ENCODE measurements at regions not wholly inside any gene's neighbourhood (a gene's known extent, or its start where the extent isn't known, plus 50 kb on each side); places are given as distances from the start of the nearest gene placed in this dataset.

DNA sequence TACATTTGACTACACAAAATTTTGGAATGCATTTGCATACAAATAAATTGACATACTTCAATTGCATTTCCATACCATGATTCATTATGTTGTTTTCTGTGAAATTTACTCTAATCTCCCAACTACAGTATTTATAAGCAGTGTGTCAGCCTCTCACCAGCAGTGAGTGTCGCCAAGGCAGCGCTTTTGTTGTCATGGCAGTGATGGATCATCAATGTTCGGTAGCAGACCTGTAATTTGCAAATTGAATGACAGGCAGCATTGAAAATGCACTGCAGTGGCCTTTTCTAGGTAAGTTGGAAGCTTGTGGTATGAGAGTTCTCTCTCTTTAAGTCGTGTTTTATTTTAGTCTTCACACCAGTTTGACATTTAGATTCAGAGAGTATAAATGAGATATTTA, 534.1 kb downstream of the PCDH17 start:
- DNase-seq (ENCODE audit: insufficient read length, low spot score) (no peak), FAIRE-seq (no peak)
- TF ChIP-seq POU2F2 (IDR thresholded peaks at IDR 0.05; ENCODE audit: low read depth, low read length) = no peak
- TF ChIP-seq POLR2AphosphoS5 (IDR thresholded peaks at IDR 0.05; ENCODE audit: low read depth, low read length) = no peak
- no peak for TF ChIP-seq SPI1 (IDR thresholded peaks at IDR 0.05; ENCODE audit: low read depth, low read length)
- no peak for TF ChIP-seq TAF1 (IDR thresholded peaks at IDR 0.05; ENCODE audit: low read depth, low read length)
- TF ChIP-seq PAX5 (IDR thresholded peaks at IDR 0.05; ENCODE audit: insufficient read depth, low read length, severe bottlenecking) = no peak
- TF ChIP-seq POLR2A (IDR thresholded peaks at IDR 0.05; ENCODE audit: low read depth, low read length) = no peak

- FAIRE-seq = no peak
- no peak for DNase-seq (ENCODE audit: insufficient read length, low spot score)
- no peak for TF ChIP-seq POLR2A (IDR thresholded peaks at IDR 0.05; ENCODE audit: low read depth, low read length)
- TF ChIP-seq TAF1 (IDR thresholded peaks at IDR 0.05; ENCODE audit: low read depth, low read length) = no peak
- no peak for TF ChIP-seq POLR2AphosphoS5 (IDR thresholded peaks at IDR 0.05; ENCODE audit: low read depth, low read length)
- TF ChIP-seq SPI1 (IDR thresholded peaks at IDR 0.05; ENCODE audit: low read depth, low read length) = no peak
- no peak for TF ChIP-seq POU2F2 (IDR thresholded peaks at IDR 0.05; ENCODE audit: low read depth, low read length)
- no peak for TF ChIP-seq PAX5 (IDR thresholded peaks at IDR 0.05; ENCODE audit: insufficient read depth, low read length, severe bottlenecking)
Observed at GRCh38 chr13:58181111-58181510, 549.6 kb downstream of the PCDH17 start.

DNA sequence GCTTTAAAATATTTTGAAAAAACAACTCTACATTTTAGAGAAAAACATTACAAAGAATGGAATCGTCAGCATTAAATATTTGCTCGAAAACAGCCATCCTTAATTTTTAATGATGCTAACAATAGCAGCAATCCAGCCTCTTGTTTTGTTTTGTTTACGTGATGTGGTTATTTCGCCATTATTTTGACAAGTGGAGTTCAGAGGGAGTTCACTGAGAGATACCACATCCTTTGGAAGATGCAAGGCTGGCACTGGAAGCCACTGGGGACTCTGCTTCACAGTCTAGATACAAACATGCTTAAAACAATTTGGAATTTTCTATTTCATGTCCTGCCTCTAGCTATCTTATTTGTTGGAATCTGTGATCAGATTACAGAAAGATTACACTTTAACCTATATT, 556.3 kb downstream of the PCDH17 start:
- DNase-seq (ENCODE audit: insufficient read length, low spot score) (no peak), FAIRE-seq (no peak)
- no peak for TF ChIP-seq POLR2AphosphoS5 (IDR thresholded peaks at IDR 0.05; ENCODE audit: low read depth, low read length)
- no peak for TF ChIP-seq TAF1 (IDR thresholded peaks at IDR 0.05; ENCODE audit: low read depth, low read length)
- no peak for TF ChIP-seq POLR2A (IDR thresholded peaks at IDR 0.05; ENCODE audit: low read depth, low read length)
- TF ChIP-seq PAX5 (IDR thresholded peaks at IDR 0.05; ENCODE audit: insufficient read depth, low read length, severe bottlenecking) = no peak
- no peak for TF ChIP-seq SPI1 (IDR thresholded peaks at IDR 0.05; ENCODE audit: low read depth, low read length)
- TF ChIP-seq POU2F2 (IDR thresholded peaks at IDR 0.05; ENCODE audit: low read depth, low read length) = no peak

DNA sequence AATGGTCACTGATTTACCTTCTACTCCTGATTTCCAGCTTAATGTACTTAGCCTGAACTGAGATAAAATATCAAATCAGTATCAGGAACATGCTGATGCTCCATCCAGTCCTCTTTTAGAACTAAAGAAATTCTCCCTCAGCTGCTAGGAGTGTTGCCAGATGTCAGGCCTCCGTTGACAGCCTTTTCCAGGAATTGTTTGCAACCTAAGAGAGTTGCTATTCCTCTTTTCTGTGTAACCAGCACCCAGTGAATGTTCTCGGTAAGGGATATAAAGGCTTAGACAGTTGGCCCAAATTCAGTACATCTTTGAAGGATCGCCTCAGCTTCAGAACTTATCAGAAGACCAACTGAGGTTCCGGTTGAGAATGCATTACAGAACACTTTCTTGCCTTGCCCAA, 559.0 kb downstream of the PCDH17 start:
- DNase-seq (ENCODE audit: insufficient read length, low spot score) (no peak), FAIRE-seq (no peak)
- TF ChIP-seq POLR2AphosphoS5 (IDR thresholded peaks at IDR 0.05; ENCODE audit: low read depth, low read length) (no peak), POLR2A (IDR thresholded peaks at IDR 0.05; ENCODE audit: low read depth, low read length) (no peak), POU2F2 (IDR thresholded peaks at IDR 0.05; ENCODE audit: low read depth, low read length) (no peak), PAX5 (IDR thresholded peaks at IDR 0.05; ENCODE audit: insufficient read depth, low read length, severe bottlenecking) (no peak), SPI1 (IDR thresholded peaks at IDR 0.05; ENCODE audit: low read depth, low read length) (no peak), TAF1 (IDR thresholded peaks at IDR 0.05; ENCODE audit: low read depth, low read length) (no peak)

DNA sequence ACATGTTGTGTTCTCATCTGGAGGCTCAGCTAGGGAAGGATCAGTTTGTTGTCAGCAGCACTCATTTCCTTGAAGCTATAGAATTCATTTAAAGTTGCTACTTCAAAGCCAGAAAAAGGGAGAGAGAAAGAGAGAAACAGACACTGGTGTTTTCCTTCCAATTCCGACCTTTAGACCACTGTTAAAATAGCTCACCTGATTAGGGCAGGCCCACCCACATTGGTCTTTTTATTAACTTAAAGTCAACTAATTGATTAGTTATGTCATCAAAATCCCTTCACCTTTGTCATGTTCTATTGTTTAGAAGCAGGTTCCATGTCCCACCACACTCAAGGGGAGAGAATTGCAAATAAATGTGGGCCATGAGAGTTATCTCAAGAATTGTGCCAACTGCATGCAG, 560.2 kb downstream of the PCDH17 start:
- TF ChIP-seq POU2F2 (IDR thresholded peaks at IDR 0.05; ENCODE audit: low read depth, low read length) (no peak), POLR2A (IDR thresholded peaks at IDR 0.05; ENCODE audit: low read depth, low read length) (no peak), POLR2AphosphoS5 (IDR thresholded peaks at IDR 0.05; ENCODE audit: low read depth, low read length) (no peak), PAX5 (IDR thresholded peaks at IDR 0.05; ENCODE audit: insufficient read depth, low read length, severe bottlenecking) (no peak), SPI1 (IDR thresholded peaks at IDR 0.05; ENCODE audit: low read depth, low read length) (no peak), TAF1 (IDR thresholded peaks at IDR 0.05; ENCODE audit: low read depth, low read length) (no peak)
- FAIRE-seq = no peak
- no peak for DNase-seq (ENCODE audit: insufficient read length, low spot score)

GRCh38 chr13:58202099-58202498, 570.6 kb downstream of the PCDH17 start:
- DNase-seq (ENCODE audit: insufficient read length, low spot score) = no peak
- TF ChIP-seq TAF1 (IDR thresholded peaks at IDR 0.05; ENCODE audit: low read depth, low read length) = no peak
- no peak for TF ChIP-seq SPI1 (IDR thresholded peaks at IDR 0.05; ENCODE audit: low read depth, low read length)
- TF ChIP-seq POLR2AphosphoS5 (IDR thresholded peaks at IDR 0.05; ENCODE audit: low read depth, low read length) = no peak
- TF ChIP-seq POLR2A (IDR thresholded peaks at IDR 0.05; ENCODE audit: low read depth, low read length) = no peak
- no peak for TF ChIP-seq PAX5 (IDR thresholded peaks at IDR 0.05; ENCODE audit: insufficient read depth, low read length, severe bottlenecking)
- TF ChIP-seq POU2F2 (IDR thresholded peaks at IDR 0.05; ENCODE audit: low read depth, low read length) = no peak

DNA sequence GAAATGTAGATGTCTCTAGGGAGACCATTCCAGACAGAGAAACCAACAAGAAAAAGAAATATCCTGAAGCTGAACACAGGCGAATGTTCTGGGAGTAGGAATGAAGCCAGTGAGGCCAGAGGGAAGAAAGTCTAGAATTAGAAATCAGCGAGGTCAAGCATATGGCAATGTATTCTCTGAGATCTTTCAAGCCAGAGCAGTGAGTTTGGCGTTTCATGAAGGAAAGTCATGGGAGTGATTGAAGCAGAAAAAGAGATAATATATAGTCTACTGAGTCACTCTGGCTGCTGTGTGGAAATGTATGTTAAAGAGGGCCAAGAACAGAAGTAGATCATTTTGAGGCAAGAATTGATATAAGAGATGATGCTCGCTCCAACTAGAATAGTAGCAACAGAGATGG, 576.0 kb downstream of the PCDH17 start:
- no peak for TF ChIP-seq TAF1 (IDR thresholded peaks at IDR 0.05; ENCODE audit: low read depth, low read length)
- no peak for TF ChIP-seq SPI1 (IDR thresholded peaks at IDR 0.05; ENCODE audit: low read depth, low read length)
- no peak for TF ChIP-seq POLR2A (IDR thresholded peaks at IDR 0.05; ENCODE audit: low read depth, low read length)
- no peak for TF ChIP-seq POU2F2 (IDR thresholded peaks at IDR 0.05; ENCODE audit: low read depth, low read length)
- TF ChIP-seq POLR2AphosphoS5 (IDR thresholded peaks at IDR 0.05; ENCODE audit: low read depth, low read length) = no peak
- no peak for TF ChIP-seq PAX5 (IDR thresholded peaks at IDR 0.05; ENCODE audit: insufficient read depth, low read length, severe bottlenecking)
- FAIRE-seq (no peak), DNase-seq (ENCODE audit: insufficient read length, low spot score) (no peak)

More at GRCh38 chr13:58202099-58202498, 570.6 kb downstream of the PCDH17 start:
- no peak for FAIRE-seq

- no peak for TF ChIP-seq POU2F2 (IDR thresholded peaks at IDR 0.05; ENCODE audit: low read depth, low read length)
- TF ChIP-seq SPI1 (IDR thresholded peaks at IDR 0.05; ENCODE audit: low read depth, low read length) = no peak
- TF ChIP-seq PAX5 (IDR thresholded peaks at IDR 0.05; ENCODE audit: insufficient read depth, low read length, severe bottlenecking) = no peak
- TF ChIP-seq POLR2AphosphoS5 (IDR thresholded peaks at IDR 0.05; ENCODE audit: low read depth, low read length) = no peak
- TF ChIP-seq TAF1 (IDR thresholded peaks at IDR 0.05; ENCODE audit: low read depth, low read length) = no peak
- no peak for TF ChIP-seq POLR2A (IDR thresholded peaks at IDR 0.05; ENCODE audit: low read depth, low read length)
- no peak for DNase-seq (ENCODE audit: insufficient read length, low spot score)
- no peak for FAIRE-seq
Observed at GRCh38 chr13:58235454-58235853, 603.9 kb downstream of the PCDH17 start.

GRCh38 chr13:58238972-58239773, 607.6 kb downstream of the PCDH17 start:
- no peak for TF ChIP-seq POU2F2 (IDR thresholded peaks at IDR 0.05; ENCODE audit: low read depth, low read length)
- TF ChIP-seq TAF1 (IDR thresholded peaks at IDR 0.05; ENCODE audit: low read depth, low read length) = no peak
- no peak for TF ChIP-seq SPI1 (IDR thresholded peaks at IDR 0.05; ENCODE audit: low read depth, low read length)
- TF ChIP-seq PAX5 (IDR thresholded peaks at IDR 0.05; ENCODE audit: insufficient read depth, low read length, severe bottlenecking) = no peak
- no peak for TF ChIP-seq POLR2AphosphoS5 (IDR thresholded peaks at IDR 0.05; ENCODE audit: low read depth, low read length)
- TF ChIP-seq POLR2A (IDR thresholded peaks at IDR 0.05; ENCODE audit: low read depth, low read length) = no peak
- DNase-seq (ENCODE audit: insufficient read length, low spot score) (no peak), FAIRE-seq (no peak)

Measured in GM12891 (cell line).